ENCODE measurements at regions not wholly inside any gene's neighbourhood (a gene's known extent, or its start where the extent isn't known, plus 50 kb on each side); places are given as distances from the start of the nearest gene placed in this dataset.

DNA sequence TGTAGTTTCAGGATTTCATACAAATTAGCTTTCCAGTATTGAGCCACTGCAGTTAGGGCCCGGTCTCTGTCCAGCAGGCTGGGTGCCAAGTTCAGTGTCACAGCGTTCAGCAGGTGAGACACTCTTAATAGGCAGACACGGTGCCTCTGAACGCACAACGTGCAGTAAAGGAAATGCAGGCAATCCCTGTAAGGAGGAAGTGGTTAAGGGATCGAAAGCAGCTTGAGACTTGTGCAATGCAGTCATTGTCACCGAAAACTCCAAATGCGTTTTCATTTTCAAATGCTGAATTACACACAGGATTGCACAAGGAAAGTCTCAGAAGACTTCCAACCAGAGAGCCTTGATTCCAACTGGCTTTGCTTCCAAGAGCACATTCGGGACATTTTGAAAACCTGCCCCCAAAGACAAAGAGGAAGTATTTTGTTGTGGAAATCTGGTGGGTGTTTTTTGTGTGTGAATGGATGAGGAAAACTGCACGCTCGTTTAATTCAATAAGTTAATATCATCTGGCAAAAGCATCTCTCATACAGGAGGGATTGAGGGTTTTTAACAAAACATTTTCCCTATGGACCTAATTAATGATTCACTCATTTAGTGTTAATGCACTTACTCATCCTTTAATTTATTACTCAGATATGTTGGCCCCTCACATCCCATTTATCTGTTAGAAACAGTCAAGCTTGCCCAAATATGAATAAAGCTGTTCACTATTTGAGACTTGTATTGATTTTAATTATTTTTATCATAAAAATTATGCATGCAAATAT, 61.6 kb downstream of the PTGS2 start:
- TF ChIP-seq, protein P1, sequence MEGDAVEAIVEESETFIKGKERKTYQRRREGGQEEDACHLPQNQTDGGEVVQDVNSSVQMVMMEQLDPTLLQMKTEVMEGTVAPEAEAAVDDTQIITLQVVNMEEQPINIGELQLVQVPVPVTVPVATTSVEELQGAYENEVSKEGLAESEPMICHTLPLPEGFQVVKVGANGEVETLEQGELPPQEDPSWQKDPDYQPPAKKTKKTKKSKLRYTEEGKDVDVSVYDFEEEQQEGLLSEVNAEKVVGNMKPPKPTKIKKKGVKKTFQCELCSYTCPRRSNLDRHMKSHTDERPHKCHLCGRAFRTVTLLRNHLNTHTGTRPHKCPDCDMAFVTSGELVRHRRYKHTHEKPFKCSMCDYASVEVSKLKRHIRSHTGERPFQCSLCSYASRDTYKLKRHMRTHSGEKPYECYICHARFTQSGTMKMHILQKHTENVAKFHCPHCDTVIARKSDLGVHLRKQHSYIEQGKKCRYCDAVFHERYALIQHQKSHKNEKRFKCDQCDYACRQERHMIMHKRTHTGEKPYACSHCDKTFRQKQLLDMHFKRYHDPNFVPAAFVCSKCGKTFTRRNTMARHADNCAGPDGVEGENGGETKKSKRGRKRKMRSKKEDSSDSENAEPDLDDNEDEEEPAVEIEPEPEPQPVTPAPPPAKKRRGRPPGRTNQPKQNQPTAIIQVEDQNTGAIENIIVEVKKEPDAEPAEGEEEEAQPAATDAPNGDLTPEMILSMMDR (IDR thresholded peaks at IDR 0.05) = peak in 1 of 3 experiments; percentile 4
- TF ChIP-seq POLR2AphosphoS5 (IDR thresholded peaks at IDR 0.05) (peak; percentile 22 to 23), POLR2A (IDR thresholded peaks at IDR 0.05; ENCODE audit: low read depth) (no peak), EP300 (IDR thresholded peaks at IDR 0.05) (no peak)

Measured in esophagus muscularis mucosa (tissue), 4 donors.